ENCODE measurements at regions not wholly inside any gene's neighbourhood (a gene's known extent, or its start where the extent isn't known, plus 50 kb on each side); places are given as distances from the start of the nearest gene placed in this dataset.
"Not testable (repeated sequence)": the region's sequence is repeated elsewhere in the genome, so short reads cannot be mapped to it uniquely, and the experiment has no call there.

GRCh38 chr1:3999514-3999913, 99.4 kb upstream of the C1orf174 start:
- not testable (repeated sequence) for TF ChIP-seq CTCF, POLR2A (IDR thresholded peaks at IDR 0.05)
